Glutamatergic neuron (in vitro differentiated cells): ENCODE measurements at regions not wholly inside any gene's neighbourhood (a gene's known extent, or its start where the extent isn't known, plus 50 kb on each side); places are given as distances from the start of the nearest gene placed in this dataset.

Experiments used
- DNase-seq: peaks from one replicate; pipeline ENCODE4 v3.0.0; 2022
- H3K27ac Mint-ChIP-seq: one replicate; pipeline ENCODE4 v1.8.0; 2020; ENCODE audit warnings: mild to moderate bottlenecking, mixed read lengths, inconsistent platforms; ENCODE audit not compliant: unreplicated experiment
- H3K27me3 Mint-ChIP-seq: one replicate; pipeline ENCODE4 v1.8.0; 2020; ENCODE audit warnings: mild to moderate bottlenecking, moderate library complexity, mixed read lengths, inconsistent platforms; ENCODE audit not compliant: unreplicated experiment
- H3K36me3 Mint-ChIP-seq: one replicate; pipeline ENCODE4 v1.8.0; 2020; ENCODE audit warnings: mild to moderate bottlenecking, mixed read lengths, inconsistent platforms; ENCODE audit not compliant: unreplicated experiment
- H3K4me1 Mint-ChIP-seq: one replicate; pipeline ENCODE4 v1.8.0; 2020; ENCODE audit warnings: mild to moderate bottlenecking, low read depth, mixed read lengths, inconsistent platforms; ENCODE audit not compliant: unreplicated experiment
- H3K4me3 Mint-ChIP-seq: one replicate; pipeline ENCODE4 v1.8.0; 2020; ENCODE audit warnings: mild to moderate bottlenecking, mixed read lengths, inconsistent platforms; ENCODE audit not compliant: unreplicated experiment
- H3K9me3 Mint-ChIP-seq: one replicate; pipeline ENCODE4 v1.8.0; 2020; ENCODE audit warnings: mild to moderate bottlenecking, moderate library complexity, mixed read lengths, inconsistent platforms; ENCODE audit not compliant: unreplicated experiment
- TF ChIP-seq, protein P1 (sequence below): fragments of 200-600 bp; sonication (generic); IDR thresholded peaks from one replicate; pipeline ENCODE4 v1.5.0; 2021; ENCODE audit not compliant: partially characterized antibody, unreplicated experiment

DNA sequence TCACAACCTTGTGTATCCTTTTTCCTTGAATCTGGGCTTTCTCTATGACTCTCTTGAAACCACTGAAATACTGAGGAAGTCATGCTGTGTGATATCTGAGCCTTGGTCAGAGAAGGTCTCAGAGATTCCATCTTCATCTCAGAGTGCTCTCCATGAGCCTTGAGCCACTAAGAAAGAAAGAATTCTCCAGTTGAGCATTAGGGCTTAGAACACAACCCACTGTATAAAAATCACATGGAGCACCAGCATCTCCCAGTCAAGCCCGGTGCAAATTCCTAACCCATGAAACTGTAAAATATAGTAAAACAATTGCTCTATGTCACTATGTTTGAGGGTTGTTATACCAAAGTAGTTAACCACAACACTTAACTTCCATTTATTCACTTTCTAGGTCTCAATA is 181.4 kb downstream of the MOXD1 start:
- TF ChIP-seq, protein P1, sequence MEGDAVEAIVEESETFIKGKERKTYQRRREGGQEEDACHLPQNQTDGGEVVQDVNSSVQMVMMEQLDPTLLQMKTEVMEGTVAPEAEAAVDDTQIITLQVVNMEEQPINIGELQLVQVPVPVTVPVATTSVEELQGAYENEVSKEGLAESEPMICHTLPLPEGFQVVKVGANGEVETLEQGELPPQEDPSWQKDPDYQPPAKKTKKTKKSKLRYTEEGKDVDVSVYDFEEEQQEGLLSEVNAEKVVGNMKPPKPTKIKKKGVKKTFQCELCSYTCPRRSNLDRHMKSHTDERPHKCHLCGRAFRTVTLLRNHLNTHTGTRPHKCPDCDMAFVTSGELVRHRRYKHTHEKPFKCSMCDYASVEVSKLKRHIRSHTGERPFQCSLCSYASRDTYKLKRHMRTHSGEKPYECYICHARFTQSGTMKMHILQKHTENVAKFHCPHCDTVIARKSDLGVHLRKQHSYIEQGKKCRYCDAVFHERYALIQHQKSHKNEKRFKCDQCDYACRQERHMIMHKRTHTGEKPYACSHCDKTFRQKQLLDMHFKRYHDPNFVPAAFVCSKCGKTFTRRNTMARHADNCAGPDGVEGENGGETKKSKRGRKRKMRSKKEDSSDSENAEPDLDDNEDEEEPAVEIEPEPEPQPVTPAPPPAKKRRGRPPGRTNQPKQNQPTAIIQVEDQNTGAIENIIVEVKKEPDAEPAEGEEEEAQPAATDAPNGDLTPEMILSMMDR = no peak
- no peak for DNase-seq
- Mint-ChIP-seq H3K27ac (no peak overlapping the region), H3K4me1 (peaks cover 3% of the 10 kb centered on the region), H3K9me3 (peaks cover 3% of the 10 kb centered on the region), H3K36me3 (peaks cover 4% of the 10 kb centered on the region), H3K27me3 (peaks cover 2% of the 10 kb centered on the region), H3K4me3 (no peak overlapping the region)

DNA sequence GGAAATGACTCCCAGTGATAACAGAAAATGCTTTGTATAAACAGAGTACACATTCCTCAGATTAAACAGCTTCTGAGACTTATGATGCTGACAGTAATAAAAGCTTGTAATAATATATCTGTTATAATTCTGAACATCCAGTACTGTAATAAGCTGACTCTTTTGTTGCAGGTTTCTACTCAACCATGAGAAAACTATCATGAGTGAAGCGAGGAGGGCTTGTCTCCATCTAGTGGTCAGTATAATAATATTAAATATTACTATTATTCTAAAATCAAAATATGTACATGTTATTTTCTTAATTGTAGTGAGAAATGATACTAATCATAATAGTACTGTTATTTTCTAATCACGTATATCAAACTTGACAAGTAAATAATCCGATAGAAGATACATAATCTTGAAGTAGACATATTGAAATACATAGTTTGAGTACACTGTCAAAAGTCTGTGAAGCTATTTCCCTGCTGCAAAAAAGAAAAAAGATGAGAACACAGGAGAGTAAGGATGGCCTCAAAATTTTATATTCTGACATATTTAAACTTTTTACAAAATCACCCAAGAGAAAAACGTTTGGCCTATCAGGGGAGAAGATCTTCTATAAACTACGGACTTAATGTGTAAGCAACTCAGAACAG is 183.1 kb downstream of the MOXD1 start:
- no peak overlapping the region for H3K27ac Mint-ChIP-seq
- peaks cover 2% of the 10 kb centered on the region for H3K27me3 Mint-ChIP-seq
- peaks cover 3% of the 10 kb centered on the region for H3K9me3 Mint-ChIP-seq
- TF ChIP-seq, protein P1 = peak; percentile 75
- H3K4me3 Mint-ChIP-seq = no peak overlapping the region
- no peak for DNase-seq
- H3K4me1 Mint-ChIP-seq = peaks cover 14% of the 10 kb centered on the region
- no peaks in the 10 kb centered on the region for H3K36me3 Mint-ChIP-seq

DNA sequence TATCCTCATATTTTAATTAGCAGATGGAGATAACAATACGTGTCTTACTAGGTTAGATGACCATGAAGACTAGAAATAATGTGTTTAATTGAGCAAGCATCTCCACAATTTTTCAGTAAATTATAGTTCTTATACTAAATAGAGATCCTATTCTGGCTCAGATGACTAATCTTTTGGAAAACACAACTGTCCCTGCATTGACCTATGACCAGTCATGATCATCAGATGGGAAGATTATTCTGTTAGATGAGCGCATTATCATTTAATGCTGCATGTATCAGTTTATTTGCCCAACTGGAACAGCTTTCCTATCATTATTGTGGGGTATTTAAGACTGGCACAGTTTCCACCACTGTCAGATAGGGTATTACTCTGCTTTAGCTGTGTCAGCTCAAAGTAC is 185.5 kb downstream of the MOXD1 start:
- H3K27me3 Mint-ChIP-seq = peaks cover 2% of the 10 kb centered on the region
- peaks cover 3% of the 10 kb centered on the region for H3K9me3 Mint-ChIP-seq
- TF ChIP-seq, protein P1 = no peak
- peaks cover 4% of the 10 kb centered on the region for H3K36me3 Mint-ChIP-seq
- H3K4me1 Mint-ChIP-seq = peaks cover 18% of the 10 kb centered on the region
- no peak overlapping the region for H3K4me3 Mint-ChIP-seq
- no peak overlapping the region for H3K27ac Mint-ChIP-seq
- no peak for DNase-seq

DNA sequence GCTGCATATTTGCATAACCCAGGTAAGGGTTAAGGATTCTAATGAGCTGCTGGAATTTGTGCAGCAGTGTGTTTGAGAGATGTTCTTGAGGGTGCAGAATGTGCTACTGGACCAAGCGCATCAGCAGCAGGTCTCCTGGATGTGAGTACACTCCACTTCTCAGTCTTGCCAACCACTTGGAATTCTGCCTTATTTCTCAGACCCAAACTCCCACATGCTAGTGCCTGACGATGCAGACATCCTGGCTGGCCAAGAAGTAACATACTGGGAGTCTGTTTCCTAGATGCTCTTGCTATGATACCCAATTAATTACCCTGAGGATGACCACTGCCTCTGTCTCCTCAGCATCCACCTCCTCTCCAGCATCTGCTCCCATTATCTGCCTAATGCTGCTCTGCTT is 186.6 kb downstream of the MOXD1 start:
- no peak for DNase-seq
- TF ChIP-seq, protein P1 = no peak
- Mint-ChIP-seq H3K36me3 (peaks cover 4% of the 10 kb centered on the region), H3K9me3 (peaks cover 3% of the 10 kb centered on the region), H3K4me1 (peaks cover 18% of the 10 kb centered on the region), H3K27me3 (peaks cover 2% of the 10 kb centered on the region), H3K4me3 (no peak overlapping the region), H3K27ac (no peak overlapping the region)

DNA sequence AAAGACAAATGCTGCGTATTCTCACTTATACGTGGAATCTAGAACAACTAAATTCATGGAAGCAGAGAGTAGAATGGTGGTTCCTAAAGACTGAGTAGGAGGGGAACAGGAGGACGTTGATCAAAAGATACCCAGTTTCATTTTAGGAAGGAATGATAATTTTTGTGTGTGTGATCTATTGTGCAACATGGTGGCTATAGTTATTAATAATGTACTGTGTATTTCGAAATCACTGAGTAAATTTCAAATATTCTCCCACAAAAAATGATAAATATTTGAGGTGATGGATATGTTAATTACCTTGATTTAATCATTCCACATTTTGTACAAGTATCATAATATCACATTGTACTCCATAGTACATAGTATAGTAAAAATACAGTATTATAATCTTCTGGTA is 187.5 kb downstream of the MOXD1 start:
- DNase-seq = no peak
- H3K27me3 Mint-ChIP-seq = peaks cover 2% of the 10 kb centered on the region
- H3K4me1 Mint-ChIP-seq = peaks cover 18% of the 10 kb centered on the region
- H3K36me3 Mint-ChIP-seq = peaks cover 4% of the 10 kb centered on the region
- TF ChIP-seq, protein P1 = no peak
- peaks cover 3% of the 10 kb centered on the region for H3K9me3 Mint-ChIP-seq
- no peak overlapping the region for H3K27ac Mint-ChIP-seq
- H3K4me3 Mint-ChIP-seq = no peak overlapping the region
